HG02885 (cell line): ENCODE measurements at regions not wholly inside any gene's neighbourhood (a gene's known extent, or its start where the extent isn't known, plus 50 kb on each side); places are given as distances from the start of the nearest gene placed in this dataset.
"Not testable (repeated sequence)": the region's sequence is repeated elsewhere in the genome, so short reads cannot be mapped to it uniquely, and the experiment has no call there.

Experiments
- ATAC-seq: cut with Tn5 transposase; IDR thresholded peaks from one replicate; pipeline ENCODE4 v1.9.1; 2021; ENCODE audit warnings: mild to moderate bottlenecking; ENCODE audit not compliant: unreplicated experiment, poor library complexity

- no peak for ATAC-seq
Observed at GRCh38 chr13:33409673-33410510, 124.3 kb upstream of the STARD13 start.

- no peak for ATAC-seq
Observed at GRCh38 chr13:33410619-33411018, 125.1 kb upstream of the STARD13 start.

- no peak for ATAC-seq
Observed at GRCh38 chr13:33411312-33411711, 125.8 kb upstream of the STARD13 start.

GRCh38 chr13:33415822-33416221, 130.3 kb upstream of the STARD13 start:
- ATAC-seq: no peak

- not testable (repeated sequence) for ATAC-seq
Observed at GRCh38 chr13:33418224-33418953, 132.8 kb upstream of the STARD13 start.

GRCh38 chr13:33420117-33420516, 134.6 kb upstream of the STARD13 start:
- not testable (repeated sequence) for ATAC-seq

GRCh38 chr13:33426131-33426530, 140.6 kb upstream of the STARD13 start:
- no peak for ATAC-seq

GRCh38 chr13:33433316-33433715, 147.8 kb upstream of the STARD13 start:
- no peak for ATAC-seq

GRCh38 chr13:33434676-33435075, 149.1 kb upstream of the STARD13 start:
- no peak for ATAC-seq

- ATAC-seq: no peak
Observed at GRCh38 chr13:33435207-33435606, 149.7 kb upstream of the STARD13 start.

GRCh38 chr13:33438918-33439317, 153.4 kb upstream of the STARD13 start:
- ATAC-seq: no peak

- ATAC-seq: no peak
Observed at GRCh38 chr13:33441015-33441414, 155.5 kb upstream of the STARD13 start.

GRCh38 chr13:33445024-33445423, 159.5 kb upstream of the STARD13 start:
- no peak for ATAC-seq

- no peak for ATAC-seq
Observed at GRCh38 chr13:33445476-33445875, 159.9 kb upstream of the STARD13 start.

GRCh38 chr13:33446821-33447725, 161.5 kb upstream of the STARD13 start:
- ATAC-seq: no peak

- no peak for ATAC-seq
Observed at GRCh38 chr13:33448889-33449288, 163.3 kb upstream of the STARD13 start.

- ATAC-seq: no peak
Observed at GRCh38 chr13:33450956-33451709, 165.6 kb upstream of the STARD13 start.

GRCh38 chr13:33452873-33453517, 167.4 kb upstream of the STARD13 start:
- no peak for ATAC-seq

- ATAC-seq: no peak
Observed at GRCh38 chr13:33453936-33454335, 168.4 kb upstream of the STARD13 start.
